ENCODE measurements at regions not wholly inside any gene's neighbourhood (a gene's known extent, or its start where the extent isn't known, plus 50 kb on each side); places are given as distances from the start of the nearest gene placed in this dataset.
A peak's percentile ranks its signal among the peaks of the same experiment; 100 is the strongest.

- no peak for DNase-seq
Observed at GRCh38 chr6:66865771-66866170, 1158.7 kb upstream of the EYS start.

DNA sequence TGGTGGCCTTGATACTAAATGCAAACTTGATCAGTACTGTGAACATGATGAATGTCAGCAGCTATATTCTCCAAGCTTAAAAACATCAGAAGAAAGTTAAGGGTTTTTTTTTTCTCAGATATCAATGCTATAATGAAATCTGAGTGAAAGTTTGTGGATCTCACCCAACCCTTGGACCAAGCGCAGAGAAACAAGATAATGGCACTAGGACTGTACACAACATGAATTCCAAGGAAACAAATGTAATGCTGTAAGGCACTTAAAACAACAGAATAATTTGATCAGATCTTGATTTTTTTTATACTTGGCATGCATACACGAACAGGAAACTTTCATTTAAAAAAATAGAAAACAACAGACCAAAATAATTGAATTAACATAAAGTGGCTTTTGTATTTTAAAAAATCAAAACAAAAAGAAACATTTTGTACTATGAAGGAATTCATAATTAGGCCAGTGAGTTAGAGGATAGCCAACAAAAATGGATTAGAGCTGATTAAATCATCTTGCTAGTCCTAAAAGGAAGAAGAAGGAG lies 1154.0 kb upstream of the EYS start:
- no peak for DNase-seq

DNA sequence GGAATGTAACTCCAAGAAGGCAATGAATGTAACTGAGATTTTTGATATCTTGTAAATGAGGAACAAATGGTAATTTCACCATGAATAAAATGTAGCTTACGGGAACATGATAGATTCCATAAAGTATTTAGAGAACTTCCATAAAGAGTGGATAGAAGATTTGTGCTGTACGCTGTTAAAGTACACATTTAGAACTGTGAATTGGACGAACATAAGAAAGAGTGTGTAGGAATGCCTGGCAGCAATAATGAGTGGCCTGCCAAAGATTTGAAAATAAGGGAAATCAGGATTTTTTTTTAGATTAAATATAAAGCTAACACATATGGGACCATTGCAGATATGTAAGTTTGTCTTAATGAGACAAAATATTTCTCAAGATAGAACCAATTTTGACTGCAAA lies 1153.3 kb upstream of the EYS start:
- DNase-seq = no peak

- DNase-seq = no peak
Observed at GRCh38 chr6:66858196-66858595, 1151.2 kb upstream of the EYS start.

DNA sequence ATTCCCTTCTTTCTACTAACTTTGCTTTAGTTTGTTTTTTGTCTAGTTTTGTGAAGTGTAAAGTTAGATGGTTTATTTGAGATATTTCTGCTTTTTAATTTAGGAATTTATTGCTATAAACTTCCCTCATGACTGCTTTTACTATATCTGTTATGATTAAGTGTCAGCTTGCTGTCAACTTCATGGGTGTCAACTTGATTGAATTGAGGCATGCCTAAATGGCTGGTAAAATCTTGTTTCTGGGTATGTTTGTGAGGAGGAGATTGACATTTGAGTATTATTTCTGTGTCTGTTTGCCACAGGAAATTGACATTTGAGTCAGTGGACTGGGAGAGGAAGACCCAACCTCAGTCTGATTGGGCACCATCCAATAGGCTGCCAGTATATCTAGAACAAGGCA lies 1147.0 kb upstream of the EYS start:
- no peak for DNase-seq

- DNase-seq = no peak
Observed at GRCh38 chr6:66851930-66852329, 1144.9 kb upstream of the EYS start.

GRCh38 chr6:66849843-66850242 lies 1142.8 kb upstream of the EYS start:
- no peak for DNase-seq

- no peak for DNase-seq
Observed at GRCh38 chr6:66848244-66848953, 1141.4 kb upstream of the EYS start.

GRCh38 chr6:66838764-66839163 lies 1131.7 kb upstream of the EYS start:
- no peak for DNase-seq

- no peak for DNase-seq
Observed at GRCh38 chr6:66825539-66825938, 1118.5 kb upstream of the EYS start.

DNA sequence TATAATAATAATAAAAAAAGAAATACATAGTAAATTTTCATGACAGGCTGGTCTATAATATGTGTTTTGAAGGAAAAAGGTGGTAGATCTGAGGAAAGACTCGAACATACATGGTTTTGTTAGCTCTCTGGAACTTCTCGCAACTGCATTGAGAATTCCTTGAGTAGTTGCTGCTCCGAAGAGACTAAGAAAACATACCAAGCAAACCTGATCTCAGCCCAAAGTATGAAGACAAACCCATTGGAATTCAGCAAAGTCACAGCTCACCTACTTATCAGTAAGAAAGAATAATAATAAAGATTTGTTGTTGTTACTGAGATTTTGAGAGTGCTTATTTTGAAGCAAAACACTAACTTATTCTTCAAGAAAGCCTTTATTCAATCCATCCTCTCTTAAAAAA lies 1107.1 kb upstream of the EYS start:
- DNase-seq = no peak

DNA sequence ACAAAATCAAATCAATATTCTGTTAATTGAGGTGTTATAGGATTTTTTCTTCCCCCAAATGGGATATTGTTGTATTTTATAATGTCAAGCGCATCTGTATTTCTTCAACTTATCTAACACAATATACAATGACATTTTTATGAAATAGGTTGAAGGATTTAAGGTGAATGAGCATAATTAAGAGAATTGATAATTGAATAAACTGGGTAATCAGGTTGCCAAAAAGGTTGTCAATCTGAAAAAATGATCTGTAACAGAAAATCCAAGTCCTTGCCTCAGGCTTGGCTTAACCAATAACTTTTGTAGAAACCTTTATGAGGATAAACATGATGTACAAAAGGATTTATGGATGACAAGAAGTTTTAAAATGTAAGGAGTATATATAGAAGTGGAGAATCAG lies 1101.7 kb upstream of the EYS start:
- DNase-seq = no peak

GRCh38 chr6:66796987-66797386 lies 1090.0 kb upstream of the EYS start:
- no peak for DNase-seq

DNA sequence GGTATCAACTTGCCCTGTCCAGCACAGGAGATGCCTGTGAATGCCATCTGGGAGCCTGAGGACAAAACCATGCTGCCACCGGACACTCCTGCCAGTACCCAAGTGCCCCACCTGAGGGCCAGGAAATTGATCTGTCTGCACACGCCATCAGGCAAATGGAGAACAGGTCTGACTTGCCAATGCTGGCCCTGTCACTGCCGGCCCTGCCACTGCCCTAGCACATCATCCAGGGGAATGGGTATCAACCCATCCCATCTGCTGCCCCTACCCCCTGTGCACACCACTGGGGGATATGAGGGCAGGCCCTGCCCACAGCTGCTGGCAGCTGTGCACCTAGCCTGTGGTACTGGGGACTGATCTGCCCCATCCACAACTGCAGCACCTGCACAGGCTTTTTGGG lies 1081.6 kb upstream of the EYS start:
- DNase-seq = no peak

- peak; percentile 17 for DNase-seq
Observed at GRCh38 chr6:66772800-66773199, 1065.8 kb upstream of the EYS start.

DNA sequence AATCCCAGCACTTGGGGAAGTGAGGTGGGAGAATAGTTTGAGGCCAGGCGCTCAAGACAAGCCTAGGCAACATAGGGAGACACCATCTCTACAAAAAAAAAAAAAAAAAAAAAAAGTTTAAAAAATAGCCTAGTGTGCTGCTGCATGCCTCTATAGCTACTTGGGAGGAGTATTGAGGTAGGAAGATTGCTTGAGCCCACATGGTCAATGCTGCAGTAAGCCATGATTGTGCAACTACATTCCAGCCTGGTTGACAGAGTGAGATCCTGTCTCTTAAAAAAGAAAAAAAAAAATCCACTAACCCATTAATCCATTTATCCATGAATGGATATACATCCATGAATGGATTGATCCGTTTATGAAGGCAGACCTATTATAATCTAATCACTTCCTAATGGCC lies 1064.6 kb upstream of the EYS start:
- DNase-seq = peak; percentile 10

GRCh38 chr6:66751630-66752029 lies 1044.6 kb upstream of the EYS start:
- DNase-seq = no peak

- no peak for DNase-seq
Observed at GRCh38 chr6:66740346-66740745, 1033.3 kb upstream of the EYS start.

- no peak for DNase-seq
Observed at GRCh38 chr6:66735106-66735890, 1028.3 kb upstream of the EYS start.

- DNase-seq = peak; percentile 1
Observed at GRCh38 chr6:66731310-66731709, 1024.3 kb upstream of the EYS start.

GRCh38 chr6:66725670-66726069 lies 1018.6 kb upstream of the EYS start:
- no peak for DNase-seq

- DNase-seq = no peak
Observed at GRCh38 chr6:66717801-66718200, 1010.8 kb upstream of the EYS start.

GRCh38 chr6:66699385-66699784 lies 992.4 kb upstream of the EYS start:
- DNase-seq = no peak

DNA sequence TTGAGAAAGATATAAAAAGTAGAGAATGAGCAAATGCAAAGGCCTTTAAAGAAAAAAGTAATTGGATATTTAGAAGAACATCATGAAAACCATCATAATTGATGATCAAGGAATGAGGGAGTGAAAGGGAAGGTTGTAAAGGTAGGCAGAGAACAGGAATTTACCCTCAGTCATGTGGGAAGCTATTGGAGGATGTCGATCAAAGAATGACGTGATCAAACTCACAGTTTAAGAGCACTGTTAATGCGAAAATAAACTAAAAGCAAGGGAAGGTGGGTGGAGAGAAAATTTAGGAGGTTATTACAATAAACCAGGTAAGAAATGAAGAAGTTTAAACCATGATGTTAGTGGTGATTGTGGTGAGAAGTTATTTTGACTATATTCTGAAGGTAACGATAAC lies 982.6 kb upstream of the EYS start:
- DNase-seq = no peak
